ENCODE measurements at regions not wholly inside any gene's neighbourhood (a gene's known extent, or its start where the extent isn't known, plus 50 kb on each side); places are given as distances from the start of the nearest gene placed in this dataset.

GRCh38 chr3:194046995-194047645 lies 88.8 kb upstream of the HES1 start:
- no peak for TF ChIP-seq POLR2A (IDR thresholded peaks at IDR 0.05; ENCODE audit: low read depth, low read length)
- no peak; the same call in 1 of the 2 replicates for TF ChIP-seq TAF1 (IDR thresholded peaks at IDR 0.05; ENCODE audit: borderline replicate concordance, low read depth, low read length)

Measured in GM12892 (cell line).